GM18867 (cell line): ENCODE measurements at regions not wholly inside any gene's neighbourhood (a gene's known extent, or its start where the extent isn't known, plus 50 kb on each side); places are given as distances from the start of the nearest gene placed in this dataset.

Source experiments
- ATAC-seq: cut with Tn5 transposase; IDR thresholded peaks from one replicate; pipeline ENCODE4 v1.9.1; 2021; ENCODE audit warnings: mild to moderate bottlenecking, moderate library complexity; ENCODE audit not compliant: unreplicated experiment

DNA sequence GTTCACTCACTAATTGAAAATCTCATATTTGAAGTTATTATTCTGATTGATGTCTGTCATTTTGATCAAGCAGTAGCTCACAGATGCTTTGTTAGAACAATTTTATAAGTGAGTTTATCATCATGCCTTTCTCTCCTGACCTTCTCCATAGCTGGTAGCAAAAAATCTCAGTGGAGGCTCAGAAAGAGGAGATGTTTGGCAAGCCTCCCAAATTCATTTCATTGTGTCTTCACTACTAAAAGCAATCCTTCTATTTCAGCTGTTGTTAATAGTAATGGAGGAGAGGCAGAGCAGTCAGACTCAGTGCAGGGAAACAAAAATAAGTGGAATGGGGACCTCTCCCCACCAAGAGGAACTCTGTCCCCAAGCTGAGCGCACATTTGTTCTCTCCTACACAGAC, 2127.8 kb upstream of the CELF4 start:
- no peak for ATAC-seq

DNA sequence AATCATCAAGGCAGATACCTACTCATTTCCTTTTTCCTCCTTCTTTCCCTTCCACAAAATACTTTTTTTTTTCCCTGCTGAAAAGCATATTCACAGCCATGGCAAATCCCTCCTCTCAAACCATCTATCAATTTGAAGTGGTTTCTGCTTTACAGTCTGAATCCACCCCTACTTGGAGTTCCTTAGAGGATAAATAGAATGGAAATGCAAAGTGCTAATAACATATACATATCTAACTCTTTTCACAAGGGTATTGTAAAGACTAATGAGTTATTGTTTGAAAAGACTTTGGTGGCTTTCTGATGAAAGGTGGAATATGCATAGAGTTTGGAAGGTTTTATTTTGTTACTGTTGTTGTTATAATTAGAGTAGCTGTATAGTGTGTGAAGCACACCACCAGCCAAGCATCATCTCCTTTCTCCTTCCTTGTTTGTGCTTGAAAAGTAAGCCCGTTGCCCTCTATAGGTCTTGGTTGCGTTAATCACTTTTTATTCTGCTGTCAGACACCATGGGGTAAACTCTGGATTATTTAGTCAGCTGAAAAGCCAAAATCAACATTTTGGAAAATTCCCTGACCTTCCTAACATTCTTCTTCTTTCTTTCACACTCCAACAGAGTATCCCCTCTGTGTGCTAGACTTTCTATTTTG, 2126.9 kb upstream of the CELF4 start:
- no peak for ATAC-seq

DNA sequence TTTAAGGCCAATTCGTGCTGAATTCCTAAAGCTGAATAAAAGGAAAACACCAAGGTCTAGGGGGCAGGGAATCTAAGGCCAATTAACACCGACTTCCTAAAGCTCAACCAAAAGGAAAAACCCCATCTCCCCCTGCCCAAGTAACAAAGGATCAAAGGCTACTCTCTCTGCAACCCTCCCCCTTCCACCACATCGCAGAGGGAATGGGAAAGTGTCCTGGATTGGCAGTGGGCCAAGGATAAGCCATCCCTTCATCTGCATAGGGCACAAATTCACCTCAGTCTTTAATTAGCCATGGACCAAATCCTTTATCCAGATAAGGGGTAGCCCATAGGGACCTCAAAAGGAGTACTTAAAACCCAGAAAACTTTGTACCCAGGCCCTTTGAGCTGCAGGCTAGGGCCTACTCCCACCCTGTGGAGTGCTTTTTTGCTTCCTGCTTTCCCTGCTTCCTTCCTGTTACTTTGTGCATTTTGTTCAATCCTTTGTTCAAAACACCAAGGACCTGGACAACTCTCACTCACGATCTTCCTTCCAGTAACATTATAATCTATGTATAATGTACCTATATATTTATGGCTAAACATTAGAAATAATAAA, 2119.8 kb upstream of the CELF4 start:
- no peak for ATAC-seq

DNA sequence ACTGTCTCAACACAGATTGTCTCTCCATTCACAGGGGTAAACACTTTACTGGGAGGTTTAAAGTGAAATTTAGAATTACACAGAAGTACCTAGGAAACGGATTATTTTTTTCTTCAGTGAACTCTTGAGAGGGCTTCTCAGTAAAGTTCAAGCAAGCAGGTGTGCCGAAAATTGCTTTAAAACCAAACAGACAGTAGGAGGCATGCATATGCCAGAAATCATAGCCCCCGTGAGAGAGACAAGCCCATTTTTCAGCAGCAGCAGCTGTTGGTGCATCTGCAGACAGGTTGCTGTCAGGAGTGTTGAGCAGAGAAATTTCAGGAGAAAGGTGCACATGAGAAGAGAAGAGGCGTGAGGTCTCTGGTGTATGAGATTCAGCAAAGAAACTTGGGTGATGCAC, 2115.5 kb upstream of the CELF4 start:
- no peak for ATAC-seq

DNA sequence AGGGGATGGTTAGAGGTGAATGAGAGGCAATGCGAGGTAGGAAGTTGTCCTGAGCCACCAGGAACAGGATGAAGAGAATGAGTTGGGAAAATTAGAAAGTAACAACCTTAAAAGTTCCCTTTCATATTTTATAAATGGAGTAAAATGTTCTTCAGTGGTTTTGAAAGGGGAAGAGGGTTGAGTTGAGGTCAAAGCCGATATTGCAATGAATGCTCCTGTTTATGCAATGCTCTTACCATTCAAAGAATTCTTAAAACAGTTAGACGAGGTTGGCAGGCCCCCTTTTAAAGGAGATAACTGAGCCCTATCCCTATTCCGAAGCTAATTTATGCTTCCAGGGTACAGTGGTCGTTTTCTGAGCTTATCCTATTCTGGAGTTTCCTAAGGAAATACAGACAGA, 2110.3 kb upstream of the CELF4 start:
- ATAC-seq = no peak

DNA sequence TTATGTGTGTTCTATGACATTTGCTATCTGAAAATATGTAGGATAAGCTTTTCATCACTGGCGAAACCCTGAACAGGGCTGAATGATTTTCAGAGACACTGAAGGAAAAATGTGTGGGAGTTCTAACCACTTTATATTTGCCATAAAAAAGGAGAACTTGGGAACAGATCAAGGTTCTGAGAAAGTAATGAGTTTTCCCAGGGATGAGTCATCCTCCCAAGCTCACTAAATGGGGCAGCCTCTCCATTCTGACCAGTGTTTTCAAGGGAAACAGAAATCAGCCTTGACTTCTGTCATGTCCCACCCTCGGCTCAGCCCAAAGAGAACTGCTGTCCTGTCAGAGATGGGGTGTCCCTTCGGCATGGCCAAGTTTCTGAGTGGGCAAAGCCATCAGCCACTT, 2109.8 kb upstream of the CELF4 start:
- no peak for ATAC-seq

DNA sequence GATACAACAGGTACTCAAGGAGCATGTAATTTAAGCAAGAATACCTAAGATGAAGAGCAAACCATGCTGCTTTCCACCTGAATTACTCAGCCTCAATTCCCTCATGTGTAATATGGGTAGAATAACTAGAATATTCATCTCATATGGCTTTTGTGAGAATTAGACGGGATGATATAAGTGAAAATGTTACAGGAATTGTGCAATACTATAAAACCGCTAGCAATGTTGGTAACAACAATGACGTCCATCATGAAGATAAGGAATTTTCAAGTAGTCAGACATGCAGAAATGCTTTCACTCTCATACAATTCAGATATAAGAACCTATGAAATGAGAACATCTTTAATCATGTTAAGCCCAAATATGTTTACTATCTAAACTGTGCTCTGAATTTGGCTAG, 2106.6 kb upstream of the CELF4 start:
- no peak for ATAC-seq

DNA sequence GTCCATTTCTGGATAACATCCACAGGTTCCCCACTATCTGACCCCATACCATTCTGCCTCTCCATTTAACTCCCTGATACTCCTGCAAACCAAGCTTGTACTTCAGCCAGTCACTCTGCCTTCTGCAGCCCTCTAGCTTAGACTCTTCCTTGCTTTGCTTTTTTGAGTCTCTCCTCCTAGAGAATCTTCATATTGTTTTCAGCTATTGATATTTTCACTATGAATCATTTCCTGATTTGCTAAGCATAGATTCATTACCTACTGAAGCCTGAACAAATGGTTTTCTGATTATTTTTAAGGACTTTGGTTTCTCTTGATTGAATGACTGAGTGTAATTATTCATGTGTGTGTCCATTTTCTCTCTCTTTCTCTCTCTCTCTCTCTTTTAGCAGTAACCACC, 2102.3 kb upstream of the CELF4 start:
- ATAC-seq = no peak

DNA sequence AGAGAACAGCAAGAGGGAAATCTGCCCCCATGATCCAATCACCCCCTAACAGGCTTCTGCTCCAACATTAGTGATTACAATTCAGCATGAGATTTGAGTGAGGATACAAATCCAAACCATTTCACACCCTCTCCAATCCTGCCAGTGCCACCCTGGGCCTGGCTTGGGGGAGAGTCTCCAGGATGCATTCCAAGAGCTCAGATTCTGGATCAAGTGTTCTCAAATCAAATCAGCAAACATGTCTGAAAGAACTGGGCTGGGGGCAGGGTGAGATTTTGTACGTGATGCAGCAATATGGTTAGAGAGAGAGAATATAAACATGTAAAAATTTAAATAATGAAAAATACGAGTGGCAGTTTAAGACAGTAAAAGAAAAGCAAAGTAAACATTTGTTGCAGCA, 2100.9 kb upstream of the CELF4 start:
- ATAC-seq = no peak

DNA sequence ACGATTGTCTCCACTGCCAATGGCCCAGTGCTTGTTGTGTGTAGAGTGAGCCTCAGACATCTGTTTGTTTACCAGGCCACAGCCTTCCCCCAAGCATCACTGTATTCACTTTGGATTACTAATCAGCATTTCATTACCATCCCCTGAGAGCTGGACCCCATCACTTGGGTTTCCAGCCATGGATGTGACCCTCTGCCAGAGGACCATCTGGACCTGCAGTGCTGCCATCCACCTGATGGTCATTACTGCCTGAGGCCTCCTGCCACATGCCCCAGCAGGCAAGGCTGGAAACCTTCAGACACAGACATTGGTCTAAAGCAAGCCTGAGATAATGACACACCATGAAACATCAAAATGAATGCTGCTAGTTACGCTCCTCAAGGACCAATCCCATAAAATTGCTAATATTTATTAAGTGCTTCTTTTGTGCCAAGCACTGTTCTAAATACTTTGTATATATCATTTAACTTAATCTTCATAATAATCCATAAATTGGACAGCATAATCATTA, 2096.3 kb upstream of the CELF4 start:
- ATAC-seq = no peak

DNA sequence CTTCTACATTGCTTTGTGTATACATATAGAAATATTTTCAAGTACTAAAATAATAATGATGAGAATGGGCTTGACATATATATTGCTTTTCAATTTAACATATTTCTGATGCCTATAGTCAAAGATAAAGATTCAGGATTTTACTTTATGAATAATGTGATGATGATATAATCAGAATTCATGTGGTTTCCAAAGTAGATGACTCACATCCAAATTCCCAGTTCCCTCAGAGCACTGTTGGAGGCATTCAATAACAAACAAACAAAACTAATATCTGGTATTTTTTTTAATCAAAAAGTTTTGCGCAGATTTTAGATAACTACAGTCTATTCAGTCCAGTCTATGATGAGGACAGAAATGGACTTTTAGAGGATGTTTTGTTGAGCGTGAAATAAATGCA, 2094.5 kb upstream of the CELF4 start:
- ATAC-seq = no peak

DNA sequence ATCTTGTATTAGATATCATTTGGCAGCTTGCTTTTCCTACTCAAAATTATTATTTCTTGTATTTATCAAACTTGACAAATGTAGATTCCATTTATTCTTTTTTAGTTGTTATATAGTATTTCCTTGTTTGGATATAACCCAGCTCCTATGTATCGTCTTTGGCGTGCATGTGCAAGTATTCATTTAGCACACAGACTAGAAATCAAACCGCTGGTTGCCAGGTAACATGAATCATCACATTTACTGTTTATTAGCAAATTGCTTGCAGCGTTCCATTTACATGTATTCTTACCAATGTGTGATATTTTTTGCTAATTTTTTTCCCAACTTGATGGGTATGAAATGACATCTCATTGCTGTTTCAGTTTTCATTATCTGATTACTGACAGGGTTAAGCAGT, 2089.7 kb upstream of the CELF4 start:
- no peak for ATAC-seq

DNA sequence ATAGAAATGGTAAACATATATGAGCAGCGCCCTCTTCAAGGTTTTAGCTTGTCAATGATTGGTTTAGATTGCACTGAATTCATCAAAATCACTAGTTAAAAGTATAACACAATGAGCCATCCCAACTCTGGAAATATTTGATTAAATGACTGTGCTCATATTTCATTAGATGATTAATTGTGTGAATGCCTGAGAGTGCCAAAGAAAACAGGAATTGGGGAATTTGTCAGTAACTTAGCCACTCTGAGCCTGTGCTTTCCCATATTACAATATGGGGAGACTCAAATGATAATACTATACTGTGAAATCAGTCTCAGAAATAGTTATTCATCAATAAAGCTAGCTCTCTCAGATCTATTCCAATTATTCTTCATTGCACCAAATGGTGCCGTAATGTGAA, 2087.6 kb upstream of the CELF4 start:
- no peak for ATAC-seq

DNA sequence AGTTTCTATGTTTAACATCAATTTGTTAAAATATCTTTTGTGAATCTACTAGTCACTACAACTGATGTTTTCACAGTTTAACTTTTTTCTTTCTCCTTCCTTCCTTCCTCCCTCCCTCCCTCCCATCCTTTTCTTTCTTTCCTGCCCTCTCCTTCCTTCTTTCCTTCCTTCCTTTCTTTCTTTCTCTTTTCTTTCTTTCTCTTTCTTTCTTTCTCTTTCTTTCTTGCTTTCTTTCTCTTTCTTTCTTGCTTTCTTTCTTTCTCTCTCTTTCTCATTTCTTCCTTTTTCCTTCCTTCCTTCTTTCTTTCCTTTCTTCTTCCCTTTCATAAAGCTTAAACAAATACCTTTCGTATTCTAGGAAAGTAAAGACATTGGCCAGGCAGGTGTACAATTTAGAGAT, 2083.0 kb upstream of the CELF4 start:
- no peak for ATAC-seq

DNA sequence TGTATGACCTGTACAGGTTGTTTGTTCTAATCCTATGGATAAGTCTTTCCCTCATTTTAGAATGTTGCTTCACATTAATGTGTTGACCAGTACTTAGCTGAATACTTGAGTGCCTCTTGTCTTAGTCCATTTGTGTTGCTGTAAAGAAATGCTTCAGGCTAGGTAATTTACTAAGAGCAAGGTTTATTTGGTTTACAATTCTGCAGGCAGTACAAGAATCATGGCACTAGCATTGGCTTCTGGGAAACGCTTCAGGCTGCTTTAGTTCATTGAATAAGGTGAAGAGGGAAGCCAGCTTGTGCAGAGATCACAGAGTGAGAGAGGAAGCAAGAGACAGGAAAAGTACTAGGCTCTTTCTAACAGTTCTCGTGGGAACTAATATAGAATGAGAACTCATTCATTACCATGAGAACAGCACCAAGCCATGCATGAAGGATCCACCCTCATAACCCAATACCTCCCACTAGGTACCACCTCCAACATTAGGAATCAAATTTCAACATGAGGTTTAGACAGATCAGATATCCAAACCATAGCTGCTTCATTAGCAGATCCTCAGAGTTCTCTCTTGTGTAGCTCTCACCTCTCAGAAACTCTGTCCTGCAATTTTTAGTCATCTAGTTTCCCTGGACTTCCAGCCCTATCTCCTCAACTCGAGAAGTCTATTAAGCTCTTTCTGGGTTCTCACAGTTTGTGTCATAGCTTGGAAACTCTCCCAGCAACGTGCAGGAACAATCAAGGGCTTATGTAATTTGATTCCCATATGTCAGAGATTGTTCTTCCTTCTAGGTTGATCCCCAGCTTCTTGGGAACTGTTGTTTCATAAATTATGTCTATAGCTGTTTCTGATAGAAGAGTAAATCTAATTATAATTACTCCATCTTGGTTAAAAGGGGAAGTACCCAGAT, 2082.3 kb upstream of the CELF4 start:
- no peak for ATAC-seq

DNA sequence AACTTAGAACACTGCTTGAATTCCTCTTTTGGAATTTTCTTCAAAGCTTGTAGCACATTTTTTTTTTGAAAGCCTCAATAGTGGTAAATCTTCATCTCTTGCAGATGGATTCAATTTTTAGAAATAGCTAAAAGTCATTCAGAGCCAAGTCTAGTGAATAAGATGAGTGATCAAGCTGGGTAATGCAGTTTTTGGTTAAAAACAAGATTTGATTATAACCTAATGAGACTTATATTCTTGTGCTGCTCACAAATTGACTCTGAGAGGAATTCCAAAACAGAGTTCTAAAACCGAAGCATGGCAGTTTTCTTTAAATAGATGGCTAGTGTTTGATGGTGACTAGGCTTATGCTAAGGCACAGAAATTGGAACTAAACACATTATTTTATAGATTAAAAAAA, 2072.6 kb upstream of the CELF4 start:
- no peak for ATAC-seq

DNA sequence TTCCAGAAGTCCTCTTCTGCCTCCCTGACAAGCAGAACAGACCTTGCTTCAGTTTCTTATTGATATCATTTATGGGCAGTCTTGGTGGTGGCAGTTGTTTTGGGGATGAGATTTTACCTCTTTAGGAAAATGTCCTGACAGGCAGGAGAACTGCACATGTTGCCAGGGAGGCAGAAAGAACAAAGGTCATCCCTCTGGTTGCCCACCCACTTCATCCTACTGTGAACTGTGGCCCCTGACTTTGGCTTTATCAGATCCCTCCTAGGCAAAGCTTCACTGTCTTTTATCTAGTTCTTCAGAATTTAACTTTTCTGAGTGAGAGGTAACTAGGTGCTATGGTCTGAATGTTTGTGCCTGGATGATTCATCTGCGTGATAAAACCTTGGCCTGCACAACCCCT, 2071.3 kb upstream of the CELF4 start:
- no peak for ATAC-seq

DNA sequence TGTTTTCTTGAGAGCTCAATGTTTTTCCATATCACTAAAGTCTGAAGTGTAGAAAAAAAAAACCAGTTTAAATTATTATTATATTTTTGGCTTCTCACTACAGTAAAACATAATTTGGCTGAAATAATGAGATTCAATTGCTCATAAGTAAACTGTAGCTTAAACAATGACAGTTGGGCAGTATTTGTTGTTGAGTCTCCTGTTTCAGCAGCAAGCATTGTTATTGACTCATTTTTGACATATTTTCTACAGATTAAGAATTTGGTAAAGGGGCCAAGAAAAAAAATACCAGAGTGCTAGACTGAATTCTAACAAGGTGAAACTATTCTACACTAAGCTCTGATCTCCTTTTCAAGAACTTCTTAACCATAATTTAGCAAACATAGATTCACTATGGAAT, 2070.4 kb upstream of the CELF4 start:
- ATAC-seq = no peak

DNA sequence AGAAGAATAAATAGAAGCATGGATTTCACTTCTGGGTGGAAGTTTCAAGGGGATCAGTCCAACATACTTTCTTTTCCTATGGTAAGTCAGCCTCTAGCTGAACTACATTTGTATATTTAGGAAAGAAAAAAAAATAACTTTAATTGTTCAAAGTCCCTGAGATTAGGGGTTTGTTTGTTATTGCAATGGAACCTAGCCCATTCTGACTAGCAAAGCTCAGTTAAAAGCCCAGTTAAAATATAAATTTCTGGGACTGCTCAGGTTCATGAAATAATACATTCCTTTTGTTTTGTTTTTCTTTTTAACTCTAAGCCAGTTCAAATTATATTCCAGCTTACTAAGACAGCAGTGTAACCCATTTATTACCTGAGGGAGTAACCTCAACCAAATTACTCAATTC, 2069.6 kb upstream of the CELF4 start:
- ATAC-seq = no peak

DNA sequence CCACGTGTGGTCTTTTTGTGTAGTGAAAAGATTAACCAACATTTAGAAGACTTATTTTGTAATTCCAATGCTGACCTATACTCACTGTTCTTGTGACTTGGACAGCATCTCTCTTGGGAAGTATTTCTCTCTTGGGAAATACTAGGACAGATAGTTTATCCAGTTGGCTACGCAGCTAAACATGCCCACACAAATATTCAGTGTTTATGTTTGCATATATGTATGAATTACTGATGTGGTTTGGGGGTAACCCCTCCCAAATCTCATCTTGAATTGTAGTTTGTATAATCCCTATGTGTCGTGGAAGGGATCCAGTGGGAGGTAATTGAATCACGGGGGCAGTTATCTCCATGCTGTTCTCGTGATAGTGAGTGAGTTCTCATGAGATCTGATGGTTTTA, 2062.3 kb upstream of the CELF4 start:
- no peak for ATAC-seq

DNA sequence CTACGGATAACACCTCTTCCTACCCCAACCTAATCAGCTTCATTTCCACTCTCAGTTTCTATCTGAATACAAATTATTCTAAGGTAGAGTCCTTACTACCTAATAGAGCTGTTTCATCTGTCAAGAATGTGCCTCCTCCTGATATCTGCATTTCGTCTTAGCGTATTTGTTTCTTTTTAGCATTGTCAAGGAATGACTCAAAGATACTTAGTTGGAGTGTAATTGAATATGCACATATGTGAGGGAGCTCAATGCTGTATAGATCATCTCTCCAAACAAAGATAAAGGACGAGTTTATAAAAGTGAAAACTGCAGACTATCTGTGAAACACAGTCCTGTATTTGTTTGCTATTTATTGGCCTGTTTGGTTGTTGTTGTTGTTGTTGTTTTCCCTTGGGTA, 2059.4 kb upstream of the CELF4 start:
- no peak for ATAC-seq

DNA sequence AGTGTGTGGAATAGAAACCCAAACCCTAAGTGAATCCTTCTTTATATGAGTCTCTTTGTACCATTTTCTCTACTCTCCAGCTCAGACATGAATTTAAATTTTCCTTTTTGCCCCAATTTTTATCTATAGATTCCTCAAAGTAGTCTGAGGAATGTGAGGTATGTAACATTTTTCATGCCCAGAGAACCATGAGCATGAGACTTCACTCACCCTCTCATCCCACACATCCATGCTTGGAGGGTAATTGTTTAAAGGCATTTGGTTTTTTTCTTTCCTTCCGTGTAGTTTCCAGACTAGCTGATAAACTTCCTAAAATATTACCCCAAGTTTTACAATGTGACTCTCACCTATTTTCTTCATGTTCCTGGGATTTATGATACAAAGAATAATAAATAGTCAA, 2056.8 kb upstream of the CELF4 start:
- ATAC-seq = no peak
